ENCODE measurements at regions not wholly inside any gene's neighbourhood (a gene's known extent, or its start where the extent isn't known, plus 50 kb on each side); places are given as distances from the start of the nearest gene placed in this dataset.
"Not testable (repeated sequence)": the region's sequence is repeated elsewhere in the genome, so short reads cannot be mapped to it uniquely, and the experiment has no call there.

- DNase-seq (ENCODE audit: low read depth in 4 of 4, low spot score in 3 of 4) = no peak
These were observed 228.3 kb upstream of the ECI2 start for GRCh38 chr6:4363656-4364055.

GRCh38 chr6:4362326-4362725, 227.0 kb upstream of the ECI2 start:
- no peak for DNase-seq (ENCODE audit: low read depth in 4 of 4, low spot score in 3 of 4)

- no peak for DNase-seq (ENCODE audit: low read depth in 4 of 4, low spot score in 3 of 4)
These were observed 225.5 kb upstream of the ECI2 start for GRCh38 chr6:4360920-4361319.

- no peak for DNase-seq (ENCODE audit: low read depth in 4 of 4, low spot score in 3 of 4)
These were observed 223.8 kb upstream of the ECI2 start for GRCh38 chr6:4359108-4359730.

GRCh38 chr6:4358414-4359107, 223.2 kb upstream of the ECI2 start:
- peak; percentile 42 to 73 (median 53) for DNase-seq (ENCODE audit: low read depth in 4 of 4, low spot score in 3 of 4)

GRCh38 chr6:4357660-4358152, 222.3 kb upstream of the ECI2 start:
- not testable (repeated sequence) for DNase-seq (ENCODE audit: low read depth in 4 of 4, low spot score in 3 of 4)

GRCh38 chr6:4356899-4357659, 221.7 kb upstream of the ECI2 start:
- DNase-seq (ENCODE audit: low read depth in 4 of 4, low spot score in 3 of 4) = no peak

- DNase-seq (ENCODE audit: low read depth in 4 of 4, low spot score in 3 of 4) = no peak
These were observed 219.9 kb upstream of the ECI2 start for GRCh38 chr6:4355241-4355640.

- no peak for DNase-seq (ENCODE audit: low read depth in 4 of 4, low spot score in 3 of 4)
These were observed 218.8 kb upstream of the ECI2 start for GRCh38 chr6:4354181-4354580.

GRCh38 chr6:4352731-4353130, 217.4 kb upstream of the ECI2 start:
- DNase-seq (ENCODE audit: low read depth in 4 of 4, low spot score in 3 of 4) = no peak

GRCh38 chr6:4352322-4352669, 216.9 kb upstream of the ECI2 start:
- DNase-seq (ENCODE audit: low read depth in 4 of 4, low spot score in 3 of 4) = no peak

GRCh38 chr6:4351520-4352321, 216.3 kb upstream of the ECI2 start:
- DNase-seq (ENCODE audit: low read depth in 4 of 4, low spot score in 3 of 4) = no peak

- no peak for DNase-seq (ENCODE audit: low read depth in 4 of 4, low spot score in 3 of 4)
These were observed 215.5 kb upstream of the ECI2 start for GRCh38 chr6:4350567-4351519.

GRCh38 chr6:4349931-4350330, 214.6 kb upstream of the ECI2 start:
- DNase-seq (ENCODE audit: low read depth in 4 of 4, low spot score in 3 of 4) = no peak

- no peak for DNase-seq (ENCODE audit: low read depth in 4 of 4, low spot score in 3 of 4)
These were observed 213.9 kb upstream of the ECI2 start for GRCh38 chr6:4349323-4349722.

GRCh38 chr6:4348462-4349112, 213.2 kb upstream of the ECI2 start:
- no peak for DNase-seq (ENCODE audit: low read depth in 4 of 4, low spot score in 3 of 4)

- DNase-seq (ENCODE audit: low read depth in 4 of 4, low spot score in 3 of 4) = no peak
These were observed 212.5 kb upstream of the ECI2 start for GRCh38 chr6:4347877-4348276.

GRCh38 chr6:4346659-4347333, 211.4 kb upstream of the ECI2 start:
- DNase-seq (ENCODE audit: low read depth in 4 of 4, low spot score in 3 of 4) = no peak

- no peak for DNase-seq (ENCODE audit: low read depth in 4 of 4, low spot score in 3 of 4)
These were observed 210.2 kb upstream of the ECI2 start for GRCh38 chr6:4345543-4345942.

Data from left renal pelvis (tissue), 4 donors.